GM21786 (cell line): ENCODE measurements at regions not wholly inside any gene's neighbourhood (a gene's known extent, or its start where the extent isn't known, plus 50 kb on each side); places are given as distances from the start of the nearest gene placed in this dataset.

Experiments
- ATAC-seq: cut with Tn5 transposase; IDR thresholded peaks from one replicate; pipeline ENCODE4 v1.9.1; 2021; ENCODE audit not compliant: unreplicated experiment

DNA sequence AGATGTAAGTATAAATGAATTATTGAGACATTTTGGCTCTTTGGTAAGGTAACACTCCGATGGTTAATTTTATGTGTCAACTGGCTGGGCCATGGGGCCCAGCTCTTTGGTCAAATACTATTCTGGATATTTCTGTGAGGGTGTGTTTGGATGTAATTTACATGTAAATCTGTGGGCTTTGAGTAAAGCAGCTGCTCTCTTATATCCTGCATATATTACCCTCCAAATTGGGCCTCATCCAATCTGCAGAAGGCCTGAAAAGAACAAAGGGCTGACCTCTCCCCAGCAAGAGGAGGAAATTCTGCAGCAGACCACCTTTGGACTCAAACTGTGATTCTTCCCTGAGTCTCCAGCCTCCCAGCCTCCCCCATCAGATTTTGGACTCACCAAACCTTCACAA lies 464.1 kb downstream of the PLCL1 start:
- ATAC-seq: no peak

DNA sequence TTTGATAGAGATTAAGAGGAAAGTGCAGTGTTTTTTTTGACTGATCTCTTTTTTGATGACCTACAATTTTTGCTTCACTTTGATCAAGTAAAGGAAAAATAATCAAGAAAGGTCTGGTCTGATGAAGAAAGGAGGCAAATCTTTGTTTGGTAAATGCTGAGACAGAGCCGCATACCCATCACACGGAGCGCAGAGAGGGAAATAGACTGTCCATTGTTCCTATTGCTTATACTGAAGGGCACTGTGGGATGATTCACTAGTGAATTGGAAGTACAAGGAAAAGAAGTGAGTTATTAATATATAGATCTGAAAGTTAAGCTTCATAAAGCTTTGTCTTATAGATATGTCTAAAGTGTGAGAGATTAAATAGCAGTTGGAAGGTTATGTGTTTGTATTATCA lies 455.1 kb downstream of the PLCL1 start:
- no peak for ATAC-seq

DNA sequence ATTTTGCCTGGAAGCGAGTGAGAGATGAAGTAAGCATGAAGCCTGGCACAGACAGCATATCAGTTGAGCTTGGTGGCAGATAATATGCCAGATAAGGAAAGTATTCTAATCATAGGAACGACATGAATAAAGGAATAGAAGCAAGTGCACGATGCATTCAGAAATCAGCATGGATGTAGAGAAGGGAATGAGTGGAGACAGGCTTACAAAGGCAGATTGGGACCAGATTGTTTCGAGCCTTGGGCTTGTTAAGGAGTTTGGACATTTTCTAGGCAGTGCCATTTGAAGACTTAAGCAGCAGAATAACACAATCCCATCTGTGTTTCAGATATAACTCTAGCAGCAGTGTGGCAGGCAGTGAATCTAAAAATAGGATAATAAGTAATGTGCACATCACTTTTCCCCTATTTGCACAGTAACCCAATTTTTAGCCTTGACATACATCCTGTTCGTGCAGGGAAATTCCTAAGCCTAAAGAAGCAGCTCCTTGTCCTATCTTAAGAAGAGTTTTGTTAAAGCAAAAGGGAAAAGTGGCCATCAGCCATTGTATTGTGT lies 450.2 kb downstream of the PLCL1 start:
- ATAC-seq: no peak

DNA sequence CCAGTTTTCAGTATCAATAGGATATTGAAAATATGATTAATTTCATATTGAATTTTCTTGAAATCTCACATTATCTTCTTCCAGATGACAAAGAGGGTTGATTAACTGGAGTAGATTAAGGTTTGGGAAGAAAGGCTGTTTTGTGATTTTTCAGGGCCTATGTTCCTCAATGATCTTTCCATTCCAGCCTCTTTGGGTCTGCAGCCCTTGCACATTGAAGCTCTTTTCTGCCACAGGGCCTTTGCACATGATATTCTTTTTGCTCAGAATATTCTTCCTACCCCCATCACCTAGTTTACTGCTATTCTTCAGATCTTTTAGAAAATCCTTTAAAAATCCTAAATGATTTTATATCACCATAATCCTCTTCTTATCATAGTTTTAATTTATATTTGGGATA lies 449.6 kb downstream of the PLCL1 start:
- ATAC-seq: no peak

DNA sequence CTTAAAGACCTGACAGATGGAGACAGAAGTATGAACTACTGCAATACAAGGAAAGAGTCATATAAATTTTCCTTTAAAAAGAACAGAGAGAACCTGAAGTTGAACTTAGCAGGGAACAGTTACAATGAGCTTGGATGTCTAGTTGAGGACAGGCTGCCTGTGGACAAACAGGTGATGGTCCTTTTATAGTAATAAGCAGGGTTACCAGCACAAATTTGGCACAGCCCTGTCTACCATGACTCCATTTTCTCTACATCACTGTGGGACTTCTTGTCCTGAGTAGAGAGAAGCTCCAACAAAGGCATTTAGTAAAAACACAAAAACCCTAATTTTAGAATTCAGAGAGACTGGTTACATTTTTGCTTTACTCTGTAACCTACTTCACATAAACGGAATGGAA lies 448.1 kb downstream of the PLCL1 start:
- ATAC-seq: no peak

DNA sequence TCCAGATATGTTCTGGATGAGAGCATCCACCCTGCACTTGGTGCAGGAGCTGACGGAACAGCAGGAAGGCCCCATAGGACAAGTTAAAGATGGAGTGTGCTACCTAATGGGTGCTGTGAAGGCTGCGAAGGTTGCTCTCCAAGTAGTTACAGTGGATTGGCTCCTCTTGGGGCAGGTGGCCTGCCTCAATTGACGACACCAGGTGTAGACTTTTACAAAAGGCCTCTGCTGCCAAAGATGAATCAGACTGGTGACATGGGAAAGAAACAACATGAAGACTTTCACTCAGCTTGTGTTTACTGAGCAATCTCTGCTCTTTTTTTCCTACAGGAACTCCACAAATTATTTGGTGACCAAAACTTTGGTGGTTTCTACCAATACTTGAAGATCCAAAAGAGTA lies 437.7 kb downstream of the PLCL1 start:
- no peak for ATAC-seq

DNA sequence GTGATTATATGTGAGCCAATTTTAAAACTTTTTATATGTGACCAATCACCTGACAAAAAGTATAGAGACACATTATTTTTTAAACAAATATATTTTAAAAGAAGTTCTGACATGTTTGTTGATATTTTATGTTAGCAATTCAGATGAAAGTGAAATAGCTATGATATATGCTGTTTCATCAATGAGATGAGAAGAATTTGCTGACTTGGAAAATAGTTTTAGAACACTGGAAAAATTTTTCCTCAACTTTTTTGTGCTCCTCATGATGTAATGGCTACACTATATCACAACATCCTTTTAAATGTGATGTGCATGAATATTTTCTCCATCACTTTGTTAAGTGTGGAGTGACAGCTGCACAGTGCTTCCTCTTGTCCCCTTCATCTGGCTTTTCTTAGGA lies 434.0 kb downstream of the PLCL1 start:
- no peak for ATAC-seq

DNA sequence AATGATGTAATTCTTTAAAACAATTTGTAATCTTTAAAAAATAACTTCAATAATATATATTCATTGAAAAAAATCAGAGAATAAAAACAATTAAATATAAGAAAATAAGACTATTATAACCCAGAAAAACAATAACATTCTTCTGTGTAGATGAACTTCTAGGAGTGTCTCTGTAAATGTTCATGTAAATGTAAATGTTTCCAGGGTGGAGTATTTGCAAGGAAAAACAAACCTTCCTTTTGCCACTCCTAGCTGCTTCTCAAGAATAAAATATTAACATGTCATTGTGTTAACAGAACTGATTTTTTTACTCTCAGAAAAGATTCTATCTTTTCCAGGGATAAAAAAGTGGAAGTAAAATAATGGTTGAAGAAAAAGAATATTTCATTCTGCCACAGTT lies 431.9 kb downstream of the PLCL1 start:
- no peak for ATAC-seq

DNA sequence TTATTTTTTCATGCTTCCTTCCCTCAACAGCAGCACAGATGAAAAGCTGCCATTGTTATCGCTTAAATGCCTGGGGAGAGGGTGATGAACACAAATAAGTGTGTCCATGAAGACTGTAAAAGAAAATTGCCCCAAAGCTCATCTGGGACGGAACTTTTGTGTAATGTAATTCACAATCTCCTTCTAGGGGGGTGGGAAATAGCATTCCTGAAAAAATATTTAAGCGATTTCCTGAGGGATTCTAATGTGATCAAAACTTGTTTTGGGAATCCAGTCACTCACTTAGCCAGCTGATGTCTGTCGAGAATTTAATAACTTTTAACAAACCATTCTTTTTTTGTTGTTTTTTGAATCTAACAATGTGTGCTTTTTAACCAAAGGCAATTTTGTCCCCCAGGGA lies 427.9 kb downstream of the PLCL1 start:
- no peak for ATAC-seq

DNA sequence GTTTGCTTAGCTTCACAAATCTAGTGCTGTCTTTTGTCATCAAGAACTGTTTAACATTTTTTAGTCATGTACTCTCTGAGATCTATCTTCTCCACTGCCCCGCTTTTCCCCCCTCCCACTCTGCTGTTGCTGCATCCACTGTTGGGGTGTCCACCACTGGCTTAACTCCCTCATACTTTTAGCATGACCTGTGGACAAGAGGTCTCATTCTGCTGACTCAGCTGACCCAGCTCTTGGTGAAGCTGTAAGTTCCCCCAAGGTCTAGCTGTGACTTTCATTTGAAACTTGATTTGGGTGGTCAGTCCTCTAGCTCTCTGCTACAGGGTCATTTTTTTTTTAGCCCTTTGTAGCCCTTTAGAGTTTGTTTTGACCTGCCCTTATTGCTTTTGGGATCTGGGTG lies 427.2 kb downstream of the PLCL1 start:
- no peak for ATAC-seq

DNA sequence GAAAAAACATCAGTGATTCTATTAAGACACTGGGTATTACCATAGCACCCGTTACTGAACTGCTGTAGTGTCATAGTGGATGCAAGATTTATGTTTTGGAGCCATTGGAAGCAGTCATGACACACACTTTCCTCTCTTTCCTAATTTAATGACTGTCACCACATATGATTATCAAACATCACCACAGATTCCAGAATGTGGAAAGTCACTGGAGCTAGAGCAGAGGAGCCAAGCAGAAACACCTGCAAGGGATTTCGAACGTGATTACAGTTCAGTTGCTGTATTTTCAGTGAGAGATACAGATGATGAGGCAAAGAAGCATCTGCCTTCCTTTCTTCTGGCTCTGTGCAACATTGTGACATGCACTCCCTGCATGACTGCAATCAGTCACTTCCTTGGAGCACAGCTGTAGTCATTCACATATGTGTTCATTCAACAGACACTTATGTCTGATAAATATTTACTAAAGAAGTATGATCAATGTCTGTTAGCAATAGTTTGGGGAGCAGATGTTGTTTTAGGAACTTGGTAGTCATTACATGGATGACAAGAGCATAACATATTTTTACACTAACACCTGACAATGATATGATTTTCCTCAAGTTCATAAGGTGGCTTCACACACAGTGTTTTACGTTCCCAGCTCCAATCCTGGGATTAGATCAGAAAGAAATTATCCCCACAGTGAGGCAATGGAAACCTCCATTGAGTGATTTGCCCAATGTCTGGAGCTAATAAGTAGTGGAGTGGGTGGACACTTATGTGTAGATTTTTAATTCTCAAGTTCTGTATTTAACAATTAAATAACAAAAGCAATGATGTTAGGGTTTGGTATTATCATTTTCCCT lies 416.6 kb downstream of the PLCL1 start:
- no peak for ATAC-seq

DNA sequence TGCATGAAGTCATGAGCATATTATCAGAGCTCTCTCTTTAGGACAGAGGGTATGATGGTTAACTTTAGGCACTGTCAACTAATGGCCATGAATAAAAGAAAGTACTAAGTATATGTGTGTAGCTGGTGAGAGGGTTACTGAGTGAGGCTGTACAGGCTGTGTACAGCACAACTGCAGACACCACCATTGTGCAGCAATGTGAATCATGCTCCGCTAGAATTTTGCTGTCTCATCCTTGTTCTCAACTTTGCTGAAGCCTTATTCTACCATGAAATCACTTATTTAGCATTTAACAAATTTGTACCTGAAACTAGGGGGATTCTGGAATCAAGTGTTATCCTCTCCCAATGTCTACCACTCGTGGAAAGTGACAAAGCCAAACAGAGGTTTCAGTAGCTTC lies 414.9 kb downstream of the PLCL1 start:
- ATAC-seq: no peak

DNA sequence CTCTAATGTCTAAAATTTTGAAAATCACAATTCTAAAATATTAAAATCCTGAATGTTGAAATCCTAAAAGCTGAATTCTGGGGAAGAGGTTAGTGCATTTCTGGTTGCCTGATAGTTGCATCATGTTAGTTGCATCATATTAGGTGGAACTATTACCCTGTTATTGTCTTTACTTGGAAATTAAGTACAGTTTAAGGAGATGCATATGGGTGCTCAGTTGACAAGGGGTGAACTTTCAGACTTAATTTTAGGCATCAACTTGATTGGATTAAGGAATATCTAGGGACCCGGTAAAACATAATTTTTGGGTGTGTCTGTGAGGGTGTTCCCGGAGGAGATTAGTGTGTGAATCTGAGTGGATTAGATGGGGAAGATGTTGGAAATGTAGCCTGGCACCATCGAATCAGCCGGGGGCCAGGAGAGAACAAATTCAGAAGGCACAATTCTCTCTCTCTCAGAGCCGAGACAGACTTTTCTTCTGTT lies 409.8 kb downstream of the PLCL1 start:
- ATAC-seq: no peak

DNA sequence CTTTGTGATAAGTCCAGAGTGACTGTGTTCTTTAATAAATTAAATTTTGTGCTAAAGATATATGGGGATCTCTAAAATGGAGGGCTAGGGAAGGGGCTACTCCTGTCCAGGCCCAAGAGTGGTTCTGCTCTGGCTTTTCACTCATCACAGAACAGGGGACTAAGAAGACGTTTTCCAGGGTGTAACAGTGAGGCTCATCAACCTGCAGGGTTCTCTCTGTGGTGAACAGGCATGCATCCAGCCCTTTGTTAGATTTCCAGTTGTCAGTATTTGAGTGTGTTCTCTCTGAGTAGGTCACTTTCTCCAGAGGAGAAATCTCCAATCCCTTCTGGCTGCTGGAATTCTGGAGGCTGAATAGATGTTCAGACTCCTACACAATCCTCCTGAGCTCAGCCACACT lies 408.9 kb downstream of the PLCL1 start:
- no peak for ATAC-seq

DNA sequence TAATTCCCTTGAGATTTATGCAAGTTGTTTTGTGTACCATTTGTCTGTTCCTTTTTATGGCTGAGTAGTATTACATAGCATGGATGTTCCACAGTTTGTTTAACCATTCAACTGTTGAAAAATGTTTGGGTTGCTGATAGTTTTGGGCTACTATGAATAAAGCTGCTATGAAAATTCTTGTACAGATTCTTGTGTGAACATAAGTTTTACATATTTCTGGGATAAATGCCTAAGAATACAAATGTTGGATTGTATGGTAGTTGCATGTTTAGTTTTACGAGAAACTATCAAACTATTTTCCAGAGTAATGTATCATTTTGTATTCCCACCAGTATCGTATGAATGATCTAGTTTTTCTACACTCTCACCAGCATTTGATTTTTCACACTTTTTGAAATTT lies 407.3 kb downstream of the PLCL1 start:
- no peak for ATAC-seq

DNA sequence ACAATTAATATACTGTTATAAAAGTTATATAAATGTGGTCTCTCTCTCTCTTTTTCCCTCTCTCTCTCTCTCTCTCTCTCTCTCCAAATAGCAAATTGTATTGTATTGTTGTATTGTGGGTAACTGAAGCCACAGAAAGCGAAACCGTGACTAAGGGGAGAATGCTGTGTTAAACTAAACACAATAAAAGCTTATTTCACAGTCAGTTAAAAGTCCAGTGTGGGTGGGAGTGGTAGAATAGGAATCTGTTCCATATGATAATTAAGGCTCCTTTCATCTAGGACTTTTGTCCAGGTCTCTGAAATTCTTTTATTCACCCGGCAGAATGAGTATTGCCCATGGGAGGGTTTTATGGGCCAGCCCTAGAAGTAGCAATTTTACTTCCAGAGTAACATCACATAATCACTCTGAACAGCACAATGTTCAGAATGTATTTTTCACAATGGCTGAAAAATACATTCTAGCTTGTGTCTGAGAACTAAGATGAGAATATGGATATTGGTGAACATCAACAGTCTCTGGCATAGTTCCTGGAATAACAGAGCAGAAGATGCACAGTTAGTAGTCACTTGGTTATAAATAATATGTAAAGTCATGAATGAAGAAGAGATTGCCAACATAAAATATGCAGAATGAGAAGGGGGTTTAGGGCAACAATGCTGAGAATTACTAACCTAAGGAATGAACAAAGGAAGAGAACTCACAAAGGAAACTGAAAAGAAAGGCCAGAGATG lies 399.1 kb downstream of the PLCL1 start:
- ATAC-seq: no peak
